HG03159 (cell line): ENCODE measurements at regions not wholly inside any gene's neighbourhood (a gene's known extent, or its start where the extent isn't known, plus 50 kb on each side); places are given as distances from the start of the nearest gene placed in this dataset.

Source experiments
- ATAC-seq: cut with Tn5 transposase; IDR thresholded peaks from one replicate; pipeline ENCODE4 v1.9.1; 2021; ENCODE audit warnings: mild to moderate bottlenecking, moderate library complexity; ENCODE audit not compliant: unreplicated experiment

- ATAC-seq, result no peak
These were observed 134.4 kb upstream of the LMO4 start for GRCh38 chr1:87194271-87194774.

- ATAC-seq, result no peak
These were observed 133.8 kb upstream of the LMO4 start for GRCh38 chr1:87194856-87195255.

- no peak for ATAC-seq
These were observed 132.4 kb upstream of the LMO4 start for GRCh38 chr1:87196110-87196827.

- no peak for ATAC-seq
These were observed 131.5 kb upstream of the LMO4 start for GRCh38 chr1:87197156-87197555.

GRCh38 chr1:87197641-87198040 is 131.0 kb upstream of the LMO4 start:
- no peak for ATAC-seq

GRCh38 chr1:87200875-87201638 is 127.6 kb upstream of the LMO4 start:
- ATAC-seq, result no peak

GRCh38 chr1:87201768-87202167 is 126.9 kb upstream of the LMO4 start:
- ATAC-seq, result no peak

DNA sequence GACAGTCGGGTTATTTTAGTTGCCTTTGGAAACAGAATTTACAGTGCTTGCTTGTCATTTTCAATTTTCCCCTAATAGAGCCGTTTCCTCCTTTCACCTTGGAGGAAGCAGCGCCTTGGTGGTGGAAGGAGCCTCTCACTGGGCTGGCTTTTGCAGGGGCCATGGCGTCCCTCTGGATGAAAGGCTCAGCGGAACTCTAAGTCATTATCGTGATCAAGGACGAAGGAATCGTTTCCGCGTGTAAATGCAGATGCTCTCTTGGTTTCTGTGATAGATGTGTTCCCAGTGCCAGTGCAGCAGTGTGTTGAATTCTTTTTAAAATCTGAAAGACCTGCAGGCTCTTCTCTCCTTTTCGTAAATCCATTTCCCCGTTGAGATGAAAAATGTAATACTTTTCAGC is 126.2 kb upstream of the LMO4 start:
- no peak for ATAC-seq

DNA sequence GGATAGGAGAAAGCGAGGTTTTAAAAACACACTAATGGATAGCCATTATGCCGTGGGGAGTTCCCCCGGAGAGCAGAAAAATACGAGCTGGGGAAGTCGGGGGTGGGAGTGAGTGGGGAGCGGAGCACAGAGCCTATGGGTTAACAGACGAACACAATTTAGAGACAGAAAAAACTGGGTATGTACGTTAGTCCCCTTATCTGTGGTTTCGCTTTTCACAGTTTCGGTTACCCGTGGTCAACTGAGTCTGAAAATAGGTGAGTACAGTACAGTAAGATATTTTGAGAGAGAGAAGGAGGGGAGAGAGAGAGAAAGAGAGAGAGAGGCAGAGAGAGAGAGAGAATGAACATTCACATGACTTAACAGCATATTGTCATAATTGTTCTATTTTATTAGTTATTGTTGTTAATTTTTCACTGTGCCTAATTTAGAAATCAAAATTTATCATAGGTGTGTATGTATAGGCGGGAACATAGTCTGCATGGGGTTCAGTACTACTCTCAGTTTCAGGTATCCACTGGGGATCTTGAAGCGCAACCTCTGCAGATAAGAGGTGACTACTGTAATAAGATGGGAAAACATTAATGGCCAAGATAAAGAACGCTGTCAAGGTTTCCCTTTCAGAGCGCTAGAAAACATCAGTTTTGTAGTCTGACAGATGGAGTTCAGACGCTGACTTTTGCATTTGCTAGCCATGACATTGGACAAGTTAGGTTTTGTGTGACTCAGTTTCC is 125.6 kb upstream of the LMO4 start:
- peak; percentile 87 for ATAC-seq

- no peak for ATAC-seq
These were observed 124.8 kb upstream of the LMO4 start for GRCh38 chr1:87203904-87204303.

- ATAC-seq, result no peak
These were observed 124.2 kb upstream of the LMO4 start for GRCh38 chr1:87204441-87204840.

- ATAC-seq, result no peak
These were observed 123.8 kb upstream of the LMO4 start for GRCh38 chr1:87204921-87205320.

DNA sequence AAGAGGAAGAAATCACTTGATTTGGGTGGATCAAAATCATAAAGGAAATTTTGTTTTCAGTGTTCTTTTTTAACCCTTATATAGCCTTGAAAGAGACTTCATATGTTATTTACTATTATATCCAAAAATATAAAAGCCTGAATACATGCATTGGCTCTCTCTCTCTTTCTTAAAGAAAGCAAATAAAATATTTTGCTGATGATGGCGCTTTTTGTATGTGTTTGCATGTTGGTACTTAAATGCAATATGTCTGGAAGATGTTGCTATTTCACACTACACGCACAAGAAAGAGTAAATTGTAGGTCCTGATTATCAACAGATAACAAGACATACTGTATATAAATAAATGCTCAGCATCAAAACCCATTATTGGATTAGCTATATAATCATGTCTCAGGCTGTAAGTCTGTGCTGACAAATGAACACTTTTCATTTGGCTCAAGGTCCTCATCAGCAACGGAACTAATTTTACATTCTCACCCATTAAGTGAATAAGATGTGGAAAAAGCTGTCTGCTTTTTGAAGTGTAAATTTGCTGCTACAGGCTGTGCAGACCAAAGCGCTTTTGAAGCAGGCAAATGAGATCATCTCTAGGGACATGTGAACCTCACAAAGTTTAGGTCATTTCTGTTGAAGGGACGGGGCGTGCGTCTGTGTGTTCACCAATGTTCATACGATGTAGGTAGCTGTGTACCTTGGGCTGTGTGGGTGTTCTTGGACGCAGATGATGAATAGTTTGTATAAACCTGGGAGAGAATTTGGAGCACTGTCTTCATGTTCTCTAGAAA is 122.4 kb upstream of the LMO4 start:
- no peak for ATAC-seq

DNA sequence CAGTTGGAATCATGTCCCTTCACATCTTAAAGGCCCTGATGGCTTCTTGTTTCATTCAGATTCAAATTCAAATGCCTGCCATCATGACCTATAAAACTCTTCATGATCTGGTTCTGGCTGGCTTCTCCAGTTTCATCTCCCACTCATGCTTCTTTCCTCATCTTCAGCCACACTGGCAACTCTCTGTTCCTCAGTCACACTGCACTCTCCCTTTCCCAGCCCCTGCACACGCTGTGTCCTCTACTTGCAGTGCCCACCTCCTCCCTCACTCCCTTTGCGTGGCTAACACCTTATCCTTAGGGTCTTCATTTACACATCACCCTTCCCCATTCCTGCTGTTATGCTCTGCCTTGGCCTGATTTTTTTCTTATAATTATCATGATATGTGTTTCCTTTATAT is 120.6 kb upstream of the LMO4 start:
- ATAC-seq, result no peak

- ATAC-seq, result no peak
These were observed 119.7 kb upstream of the LMO4 start for GRCh38 chr1:87208931-87209330.

- no peak for ATAC-seq
These were observed 118.5 kb upstream of the LMO4 start for GRCh38 chr1:87210151-87210550.

DNA sequence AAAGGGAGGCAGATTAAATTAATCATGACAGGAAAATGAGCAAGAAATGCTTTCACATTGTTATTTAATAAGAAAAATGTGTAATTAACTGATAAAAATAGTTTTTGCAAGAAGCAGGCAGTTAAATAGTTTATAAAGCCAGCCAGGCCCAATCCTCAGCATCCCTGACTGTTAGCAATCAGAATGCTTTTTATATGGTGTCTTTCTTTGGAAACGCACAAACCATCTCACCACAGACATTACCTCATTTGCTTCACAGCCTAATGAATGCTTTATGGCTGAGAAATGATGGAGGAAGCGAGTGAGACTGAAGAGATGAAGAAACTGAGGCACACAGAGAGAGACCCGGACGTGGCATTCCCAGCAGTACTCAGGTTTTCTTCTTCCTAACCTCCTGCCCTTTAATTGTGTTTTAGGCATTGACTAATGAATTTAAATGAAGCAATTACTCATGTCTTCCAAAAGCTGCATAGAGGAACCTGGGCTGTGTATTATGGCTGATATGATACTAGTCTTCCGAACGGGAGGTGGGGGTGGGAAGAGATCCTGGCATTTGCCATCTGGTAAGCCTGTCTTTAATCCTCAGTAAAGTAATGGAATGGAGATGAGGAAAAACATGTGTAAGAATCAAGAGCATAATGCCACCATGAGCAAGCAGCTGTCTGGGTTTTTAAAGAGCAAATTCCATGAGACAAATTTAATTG is 116.1 kb upstream of the LMO4 start:
- no peak for ATAC-seq

DNA sequence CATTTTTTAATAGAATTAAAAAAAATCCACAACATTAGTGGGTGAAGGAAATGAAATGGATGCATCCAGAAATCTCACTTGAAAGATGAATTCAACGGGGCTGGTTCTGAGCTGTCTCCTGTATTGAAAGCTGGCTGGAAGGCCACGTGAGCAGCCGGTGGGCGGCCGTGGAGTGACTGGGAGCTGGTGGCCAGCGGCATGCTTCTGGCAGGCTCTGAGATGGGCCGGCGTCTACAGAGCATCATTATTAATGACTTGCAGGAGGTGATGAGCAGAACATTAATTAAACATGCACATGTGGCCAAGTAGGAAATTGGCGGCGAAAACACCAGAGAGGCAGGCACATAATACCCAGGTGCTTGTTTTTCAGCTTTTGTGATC is 115.6 kb upstream of the LMO4 start:
- no peak for ATAC-seq

GRCh38 chr1:87215592-87215991 is 113.1 kb upstream of the LMO4 start:
- no peak for ATAC-seq

- no peak for ATAC-seq
These were observed 110.1 kb upstream of the LMO4 start for GRCh38 chr1:87218618-87219017.
